HG03095 (cell line): ENCODE measurements at regions not wholly inside any gene's neighbourhood (a gene's known extent, or its start where the extent isn't known, plus 50 kb on each side); places are given as distances from the start of the nearest gene placed in this dataset.
A peak's percentile ranks its signal among the peaks of the same experiment; 100 is the strongest.

Experiments
- ATAC-seq: cut with Tn5 transposase; IDR thresholded peaks from one replicate; pipeline ENCODE4 v1.9.1; 2021; ENCODE audit warnings: moderate library complexity; ENCODE audit not compliant: unreplicated experiment

GRCh38 chr2:145124085-145124484, 604.2 kb upstream of the ZEB2 start:
- ATAC-seq: no peak

- no peak for ATAC-seq
Observed at GRCh38 chr2:145123606-145124005, 603.7 kb upstream of the ZEB2 start.

GRCh38 chr2:145119225-145119624, 599.3 kb upstream of the ZEB2 start:
- peak; percentile 65 for ATAC-seq

GRCh38 chr2:145116834-145117725, 597.2 kb upstream of the ZEB2 start:
- no peak for ATAC-seq

GRCh38 chr2:145116056-145116455, 596.1 kb upstream of the ZEB2 start:
- no peak for ATAC-seq

GRCh38 chr2:145114726-145115125, 594.8 kb upstream of the ZEB2 start:
- ATAC-seq: no peak

- no peak for ATAC-seq
Observed at GRCh38 chr2:145112467-145112866, 592.5 kb upstream of the ZEB2 start.

- no peak for ATAC-seq
Observed at GRCh38 chr2:145110668-145111356, 590.9 kb upstream of the ZEB2 start.

GRCh38 chr2:145108959-145109710, 589.2 kb upstream of the ZEB2 start:
- no peak for ATAC-seq

- ATAC-seq: no peak
Observed at GRCh38 chr2:145108361-145108778, 588.5 kb upstream of the ZEB2 start.

GRCh38 chr2:145106293-145106692, 586.4 kb upstream of the ZEB2 start:
- ATAC-seq: no peak

GRCh38 chr2:145102706-145103105, 582.8 kb upstream of the ZEB2 start:
- ATAC-seq: no peak

- no peak for ATAC-seq
Observed at GRCh38 chr2:145100301-145100700, 580.4 kb upstream of the ZEB2 start.

GRCh38 chr2:145096582-145096981, 576.7 kb upstream of the ZEB2 start:
- no peak for ATAC-seq

GRCh38 chr2:145095641-145096435, 575.9 kb upstream of the ZEB2 start:
- no peak for ATAC-seq

- ATAC-seq: no peak
Observed at GRCh38 chr2:145094370-145094769, 574.5 kb upstream of the ZEB2 start.

- ATAC-seq: no peak
Observed at GRCh38 chr2:145091967-145092366, 572.0 kb upstream of the ZEB2 start.

- ATAC-seq: no peak
Observed at GRCh38 chr2:145090841-145091761, 571.2 kb upstream of the ZEB2 start.

GRCh38 chr2:145088756-145089155, 568.8 kb upstream of the ZEB2 start:
- no peak for ATAC-seq

- no peak for ATAC-seq
Observed at GRCh38 chr2:145086910-145087309, 567.0 kb upstream of the ZEB2 start.
